Mesothelial cell of epicardium (in vitro differentiated cells): ENCODE measurements at regions not wholly inside any gene's neighbourhood (a gene's known extent, or its start where the extent isn't known, plus 50 kb on each side); places are given as distances from the start of the nearest gene placed in this dataset.

ENCODE experiments used
- DNase-seq, 2 experiments: peaks; one replicate each; pipeline ENCODE4 v3.0.0; 2021; ENCODE audit warnings: low spot score in 2 of 2; ENCODE audit not compliant: unreplicated experiment in 2 of 2
- H3K27ac Mint-ChIP-seq: 2 replicates; pipeline ENCODE4 v1.8.0; 2021; ENCODE audit warnings: mixed read lengths
- H3K27me3 Mint-ChIP-seq: 2 replicates; pipeline ENCODE4 v1.8.0; 2021; ENCODE audit warnings: low read depth, mixed read lengths
- H3K36me3 Mint-ChIP-seq: 2 replicates; pipeline ENCODE4 v1.8.0; 2021; ENCODE audit warnings: mixed read lengths
- H3K4me1 Mint-ChIP-seq: 2 replicates; pipeline ENCODE4 v1.8.0; 2021; ENCODE audit warnings: mixed read lengths
- H3K4me3 Mint-ChIP-seq: 2 replicates; pipeline ENCODE4 v1.8.0; 2021; ENCODE audit warnings: mild to moderate bottlenecking, moderate library complexity, mixed read lengths
- H3K9me3 Mint-ChIP-seq: 2 replicates; pipeline ENCODE4 v1.8.0; 2021; ENCODE audit warnings: mixed read lengths
- TF ChIP-seq, protein P1 (sequence below): fragments of 200-600 bp; sonication (generic); IDR thresholded peaks from one replicate; pipeline ENCODE4 v1.5.0; 2021; ENCODE audit warnings: antibody characterized with exemption; ENCODE audit not compliant: unreplicated experiment

DNA sequence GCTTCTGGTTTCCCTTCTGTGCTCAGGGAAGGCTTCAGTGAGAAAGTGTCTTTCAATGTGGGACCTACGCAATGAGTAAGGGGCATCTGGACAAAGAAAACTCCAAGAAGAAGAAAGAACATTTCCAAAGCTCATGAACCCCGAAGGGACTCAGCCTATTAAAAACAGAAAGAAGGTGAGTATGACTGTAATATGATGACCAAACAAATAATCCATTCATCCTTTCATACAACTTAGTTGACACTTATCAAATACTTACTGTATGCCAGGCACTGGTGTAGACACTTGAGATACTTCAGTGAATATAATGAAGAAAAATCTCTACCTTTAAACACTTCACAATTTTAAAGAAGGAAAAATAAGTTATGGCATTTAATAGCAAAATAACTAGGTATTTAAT lies 1054.2 kb upstream of the FOXG1 start:
- H3K27me3 Mint-ChIP-seq: no peaks in the 10 kb centered on the region
- H3K9me3 Mint-ChIP-seq: peaks cover 56% of the 10 kb centered on the region
- peaks cover 15% of the 10 kb centered on the region for H3K36me3 Mint-ChIP-seq
- H3K4me3 Mint-ChIP-seq: no peak overlapping the region
- TF ChIP-seq, protein P1, sequence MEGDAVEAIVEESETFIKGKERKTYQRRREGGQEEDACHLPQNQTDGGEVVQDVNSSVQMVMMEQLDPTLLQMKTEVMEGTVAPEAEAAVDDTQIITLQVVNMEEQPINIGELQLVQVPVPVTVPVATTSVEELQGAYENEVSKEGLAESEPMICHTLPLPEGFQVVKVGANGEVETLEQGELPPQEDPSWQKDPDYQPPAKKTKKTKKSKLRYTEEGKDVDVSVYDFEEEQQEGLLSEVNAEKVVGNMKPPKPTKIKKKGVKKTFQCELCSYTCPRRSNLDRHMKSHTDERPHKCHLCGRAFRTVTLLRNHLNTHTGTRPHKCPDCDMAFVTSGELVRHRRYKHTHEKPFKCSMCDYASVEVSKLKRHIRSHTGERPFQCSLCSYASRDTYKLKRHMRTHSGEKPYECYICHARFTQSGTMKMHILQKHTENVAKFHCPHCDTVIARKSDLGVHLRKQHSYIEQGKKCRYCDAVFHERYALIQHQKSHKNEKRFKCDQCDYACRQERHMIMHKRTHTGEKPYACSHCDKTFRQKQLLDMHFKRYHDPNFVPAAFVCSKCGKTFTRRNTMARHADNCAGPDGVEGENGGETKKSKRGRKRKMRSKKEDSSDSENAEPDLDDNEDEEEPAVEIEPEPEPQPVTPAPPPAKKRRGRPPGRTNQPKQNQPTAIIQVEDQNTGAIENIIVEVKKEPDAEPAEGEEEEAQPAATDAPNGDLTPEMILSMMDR: no peak
- DNase-seq: no peak
- no peaks in the 10 kb centered on the region for H3K4me1 Mint-ChIP-seq
- H3K27ac Mint-ChIP-seq: no peak overlapping the region

DNA sequence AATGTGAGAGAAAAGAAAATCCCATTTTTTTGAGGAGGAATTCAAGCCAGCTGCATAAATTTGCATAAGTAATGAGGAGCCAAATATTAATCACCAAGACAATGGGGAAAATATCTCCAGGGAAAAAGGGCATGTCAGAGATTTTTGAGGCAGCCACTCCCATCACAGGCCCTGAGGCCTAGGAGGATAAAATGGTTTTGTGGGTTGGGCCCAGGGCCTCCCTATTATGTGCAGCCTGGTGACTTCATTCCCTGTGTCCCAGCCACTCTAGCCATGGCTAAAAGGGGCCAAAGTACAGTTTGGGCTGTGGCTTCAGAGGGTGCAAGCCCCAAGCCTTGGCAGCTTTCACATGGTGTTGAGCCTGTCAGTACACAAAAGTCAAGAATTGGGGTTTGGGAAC lies 1051.0 kb upstream of the FOXG1 start:
- no peak for DNase-seq
- Mint-ChIP-seq H3K9me3 (peaks cover 46% of the 10 kb centered on the region), H3K4me1 (no peaks in the 10 kb centered on the region), H3K36me3 (peaks cover 15% of the 10 kb centered on the region), H3K27ac (no peak overlapping the region), H3K4me3 (no peak overlapping the region), H3K27me3 (no peaks in the 10 kb centered on the region)
- TF ChIP-seq, protein P1: no peak

DNA sequence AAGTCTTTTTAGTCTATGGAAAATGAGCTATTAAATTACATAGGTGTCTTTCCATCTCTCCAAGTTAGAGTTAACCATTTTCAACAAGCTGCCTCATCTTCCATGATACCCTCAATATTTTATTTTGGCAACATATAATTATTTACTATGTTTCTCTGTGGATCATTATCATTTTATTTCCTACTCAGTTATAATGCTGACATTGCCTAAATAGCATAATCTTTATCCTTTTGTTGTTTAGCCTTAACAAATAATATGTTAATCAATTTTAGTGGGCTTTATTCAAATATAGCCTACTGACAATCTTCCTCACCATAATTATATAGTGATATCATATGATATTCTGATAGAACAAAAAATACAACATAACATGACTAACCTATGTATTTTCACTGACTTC lies 1044.8 kb upstream of the FOXG1 start:
- H3K27me3 Mint-ChIP-seq: no peaks in the 10 kb centered on the region
- TF ChIP-seq, protein P1: no peak

DNA sequence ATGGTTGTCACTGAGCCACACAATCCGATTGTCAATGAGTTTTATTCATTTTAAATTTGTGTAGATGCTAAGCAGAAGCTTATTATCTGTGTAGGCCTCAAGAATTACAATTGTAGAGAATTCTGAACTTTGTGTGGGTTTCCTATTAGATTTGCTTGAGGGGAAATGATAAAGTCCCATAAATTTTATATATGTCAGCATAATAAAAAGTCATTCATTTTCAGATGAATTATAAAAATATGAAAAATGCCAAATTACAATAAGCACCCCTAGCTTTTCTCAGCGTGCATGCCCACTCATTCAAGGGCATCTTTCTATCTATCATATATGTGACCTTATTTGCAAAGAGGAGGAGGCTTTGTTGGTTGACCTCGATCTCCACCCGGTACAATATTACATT lies 1041.1 kb upstream of the FOXG1 start:
- Mint-ChIP-seq H3K4me3 (no peak overlapping the region), H3K27ac (no peak overlapping the region), H3K4me1 (peaks cover 11% of the 10 kb centered on the region), H3K9me3 (no peaks in the 10 kb centered on the region), H3K36me3 (no peaks in the 10 kb centered on the region), H3K27me3 (no peaks in the 10 kb centered on the region)
- TF ChIP-seq, protein P1: no peak
- no peak for DNase-seq

More for the DNA sequence above, 1044.8 kb upstream of the FOXG1 start:
- Mint-ChIP-seq H3K27ac (no peak overlapping the region), H3K4me3 (no peak overlapping the region), H3K9me3 (peaks cover 11% of the 10 kb centered on the region), H3K4me1 (peaks cover 3% of the 10 kb centered on the region), H3K36me3 (peaks cover 6% of the 10 kb centered on the region)
- DNase-seq: no peak

DNA sequence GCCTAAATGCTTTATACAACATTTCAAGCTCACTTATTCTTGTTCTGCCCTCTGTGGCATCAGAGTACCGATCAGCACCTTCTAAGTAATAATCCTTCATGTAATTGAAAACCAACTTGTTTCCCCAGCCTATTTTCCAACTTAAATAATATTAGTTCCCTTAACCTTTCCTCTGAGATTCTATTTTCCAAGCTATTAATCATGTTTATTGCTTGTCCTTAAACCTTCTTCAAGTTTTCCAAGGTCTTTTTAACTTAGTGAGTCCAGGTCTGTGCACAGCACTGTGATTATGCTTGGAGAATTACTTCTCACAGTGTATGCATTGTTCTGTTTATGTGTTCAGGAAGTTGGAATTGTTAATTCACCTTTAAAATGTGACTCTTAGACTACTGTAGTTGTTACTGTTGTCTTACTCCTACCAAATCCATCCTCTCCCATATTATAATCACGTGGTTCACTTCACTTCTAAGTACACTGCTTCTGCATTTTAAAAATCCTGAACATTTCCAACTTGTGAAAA lies 1039.3 kb upstream of the FOXG1 start:
- H3K27me3 Mint-ChIP-seq: no peaks in the 10 kb centered on the region
- no peaks in the 10 kb centered on the region for H3K36me3 Mint-ChIP-seq
- peaks cover 13% of the 10 kb centered on the region for H3K4me1 Mint-ChIP-seq
- TF ChIP-seq, protein P1: no peak
- DNase-seq: no peak
- H3K9me3 Mint-ChIP-seq: no peaks in the 10 kb centered on the region
- no peak overlapping the region for H3K4me3 Mint-ChIP-seq
- H3K27ac Mint-ChIP-seq: no peak overlapping the region

DNA sequence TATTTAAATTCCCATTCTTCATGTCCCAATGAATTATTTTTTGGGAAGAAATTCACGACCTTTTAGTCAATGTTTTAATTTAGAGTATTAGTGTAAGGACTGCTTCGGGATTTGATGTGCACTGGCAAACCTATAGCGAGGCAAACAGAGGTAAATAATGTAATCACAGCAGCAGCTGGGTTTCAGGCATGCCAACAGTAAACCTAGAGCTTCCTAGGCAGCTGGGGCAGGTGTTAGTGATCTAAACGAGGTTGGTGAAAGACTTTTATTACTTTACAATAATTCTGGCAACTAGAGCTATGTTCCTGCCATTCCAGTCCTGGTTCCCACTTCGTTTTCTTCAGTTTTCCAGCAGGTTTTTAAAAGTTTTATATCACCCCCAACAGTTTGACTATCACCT lies 1036.4 kb upstream of the FOXG1 start:
- H3K27ac Mint-ChIP-seq: no peak overlapping the region
- peaks cover 10% of the 10 kb centered on the region for H3K4me1 Mint-ChIP-seq
- H3K9me3 Mint-ChIP-seq: no peaks in the 10 kb centered on the region
- H3K4me3 Mint-ChIP-seq: no peak overlapping the region
- H3K36me3 Mint-ChIP-seq: no peaks in the 10 kb centered on the region
- TF ChIP-seq, protein P1: no peak
- H3K27me3 Mint-ChIP-seq: no peaks in the 10 kb centered on the region
- no peak for DNase-seq
